ENCODE measurements at regions not wholly inside any gene's neighbourhood (a gene's known extent, or its start where the extent isn't known, plus 50 kb on each side); places are given as distances from the start of the nearest gene placed in this dataset.

DNA sequence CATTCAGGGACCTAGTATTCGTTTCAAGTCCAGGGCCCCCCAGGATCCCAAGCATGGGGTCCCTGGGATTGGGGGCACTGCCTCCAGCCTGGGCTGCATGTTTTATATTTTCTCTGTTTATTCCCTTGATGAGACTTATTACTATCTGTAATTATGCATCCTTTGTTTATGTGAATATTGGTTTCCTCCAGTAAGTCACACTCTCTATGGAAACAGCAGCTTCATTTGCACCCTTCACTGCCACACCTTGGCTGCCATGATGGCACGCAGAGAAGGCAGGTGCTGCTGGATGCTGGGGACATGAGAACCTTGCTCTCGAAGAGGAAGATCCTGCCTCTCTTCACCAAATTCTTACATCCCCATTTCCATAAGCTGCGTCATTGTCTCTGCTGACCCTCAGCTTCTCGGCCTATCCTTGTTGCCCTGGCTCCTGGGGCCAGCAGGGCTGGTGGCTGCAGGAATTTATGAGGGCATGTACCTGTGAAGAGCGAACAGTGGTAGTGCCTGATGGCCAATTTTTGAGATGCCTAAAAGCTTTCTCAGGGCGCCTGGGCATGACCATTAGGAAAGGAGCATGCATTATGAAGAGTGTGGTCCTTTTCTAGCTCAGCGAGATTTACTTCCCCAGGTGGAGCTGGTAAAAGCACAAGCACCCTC, 479.3 kb upstream of the KLF6 start:
- TF ChIP-seq, protein P1, sequence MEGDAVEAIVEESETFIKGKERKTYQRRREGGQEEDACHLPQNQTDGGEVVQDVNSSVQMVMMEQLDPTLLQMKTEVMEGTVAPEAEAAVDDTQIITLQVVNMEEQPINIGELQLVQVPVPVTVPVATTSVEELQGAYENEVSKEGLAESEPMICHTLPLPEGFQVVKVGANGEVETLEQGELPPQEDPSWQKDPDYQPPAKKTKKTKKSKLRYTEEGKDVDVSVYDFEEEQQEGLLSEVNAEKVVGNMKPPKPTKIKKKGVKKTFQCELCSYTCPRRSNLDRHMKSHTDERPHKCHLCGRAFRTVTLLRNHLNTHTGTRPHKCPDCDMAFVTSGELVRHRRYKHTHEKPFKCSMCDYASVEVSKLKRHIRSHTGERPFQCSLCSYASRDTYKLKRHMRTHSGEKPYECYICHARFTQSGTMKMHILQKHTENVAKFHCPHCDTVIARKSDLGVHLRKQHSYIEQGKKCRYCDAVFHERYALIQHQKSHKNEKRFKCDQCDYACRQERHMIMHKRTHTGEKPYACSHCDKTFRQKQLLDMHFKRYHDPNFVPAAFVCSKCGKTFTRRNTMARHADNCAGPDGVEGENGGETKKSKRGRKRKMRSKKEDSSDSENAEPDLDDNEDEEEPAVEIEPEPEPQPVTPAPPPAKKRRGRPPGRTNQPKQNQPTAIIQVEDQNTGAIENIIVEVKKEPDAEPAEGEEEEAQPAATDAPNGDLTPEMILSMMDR (conservative IDR thresholded peaks at IDR 0.05), result no peak
- no peak for TF ChIP-seq EZH2 (IDR thresholded peaks at IDR 0.05; ENCODE audit: low read depth)
